ENCODE measurements at regions not wholly inside any gene's neighbourhood (a gene's known extent, or its start where the extent isn't known, plus 50 kb on each side); places are given as distances from the start of the nearest gene placed in this dataset.

DNA sequence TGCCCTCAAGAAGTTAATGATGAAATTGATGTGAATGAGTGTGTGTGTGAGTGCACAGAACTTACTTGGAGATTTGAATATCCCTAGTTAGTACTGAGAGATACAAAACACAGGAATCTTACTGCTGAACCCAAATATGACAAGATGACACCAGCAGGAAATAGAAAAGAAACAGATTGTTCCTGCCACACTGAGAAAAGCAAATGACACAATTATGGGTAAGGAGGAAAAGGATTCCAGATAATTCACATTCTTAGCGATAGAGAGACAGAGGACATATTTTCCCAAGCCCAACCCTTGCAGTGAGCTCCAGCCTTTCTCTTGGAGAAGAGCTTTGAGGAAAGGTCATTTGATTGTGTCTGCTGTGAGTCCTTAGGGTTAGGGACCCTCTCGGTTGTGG is 105.7 kb upstream of the SMIM21 start:
- TF ChIP-seq CTCF (IDR thresholded peaks at IDR 0.05) (no peak), POLR2A (IDR thresholded peaks at IDR 0.05; ENCODE audit: low read depth) (no peak), EP300 (IDR thresholded peaks at IDR 0.05) (no peak), POLR2AphosphoS5 (IDR thresholded peaks at IDR 0.05) (no peak)
